ENCODE measurements at regions not wholly inside any gene's neighbourhood (a gene's known extent, or its start where the extent isn't known, plus 50 kb on each side); places are given as distances from the start of the nearest gene placed in this dataset.
"Not testable (repeated sequence)": the region's sequence is repeated elsewhere in the genome, so short reads cannot be mapped to it uniquely, and the experiment has no call there.

GRCh38 chrX:40371376-40371775, 209.4 kb upstream of the ATP6AP2 start:
- no peak for DNase-seq

- DNase-seq, result no peak
These were observed 212.1 kb upstream of the ATP6AP2 start for GRCh38 chrX:40368611-40369061.

- no peak for DNase-seq
These were observed 214.1 kb upstream of the ATP6AP2 start for GRCh38 chrX:40366661-40367060.

- not testable (repeated sequence) for DNase-seq
These were observed 218.5 kb upstream of the ATP6AP2 start for GRCh38 chrX:40362291-40362690.

GRCh38 chrX:40360557-40360956, 220.2 kb upstream of the ATP6AP2 start:
- DNase-seq, result no peak

GRCh38 chrX:40359593-40359992, 221.2 kb upstream of the ATP6AP2 start:
- no peak for DNase-seq

GRCh38 chrX:40358994-40359393, 221.8 kb upstream of the ATP6AP2 start:
- no peak for DNase-seq

GRCh38 chrX:40349251-40349650, 231.5 kb upstream of the ATP6AP2 start:
- no peak for DNase-seq

- no peak for DNase-seq
These were observed 234.4 kb upstream of the ATP6AP2 start for GRCh38 chrX:40346379-40346778.

GRCh38 chrX:40343319-40343718, 237.5 kb upstream of the ATP6AP2 start:
- no peak for DNase-seq

GRCh38 chrX:40340116-40340515, 240.7 kb upstream of the ATP6AP2 start:
- no peak for DNase-seq

GRCh38 chrX:40333344-40333743, 235.6 kb upstream of the BCOR start:
- no peak for DNase-seq

- DNase-seq, result no peak
These were observed 234.0 kb upstream of the BCOR start for GRCh38 chrX:40331762-40332161.

- DNase-seq, result no peak
These were observed 233.6 kb upstream of the BCOR start for GRCh38 chrX:40331353-40331752.

- DNase-seq, result no peak
These were observed 231.9 kb upstream of the BCOR start for GRCh38 chrX:40329616-40330015.

- no peak for DNase-seq
These were observed 229.3 kb upstream of the BCOR start for GRCh38 chrX:40327085-40327484.

- no peak for DNase-seq
These were observed 228.6 kb upstream of the BCOR start for GRCh38 chrX:40326186-40326965.

GRCh38 chrX:40325161-40325560, 227.4 kb upstream of the BCOR start:
- DNase-seq, result no peak

GRCh38 chrX:40323977-40324376, 226.2 kb upstream of the BCOR start:
- DNase-seq, result no peak

GRCh38 chrX:40320819-40321218, 223.1 kb upstream of the BCOR start:
- no peak for DNase-seq

- no peak for DNase-seq
These were observed 221.0 kb upstream of the BCOR start for GRCh38 chrX:40318801-40319200.

- DNase-seq, result no peak
These were observed 220.3 kb upstream of the BCOR start for GRCh38 chrX:40318076-40318475.

- no peak for DNase-seq
These were observed 218.7 kb upstream of the BCOR start for GRCh38 chrX:40316502-40316901.

GRCh38 chrX:40314070-40314469, 216.3 kb upstream of the BCOR start:
- DNase-seq, result no peak

- DNase-seq, result no peak
These were observed 215.5 kb upstream of the BCOR start for GRCh38 chrX:40313269-40313668.
